ENCODE measurements at regions not wholly inside any gene's neighbourhood (a gene's known extent, or its start where the extent isn't known, plus 50 kb on each side); places are given as distances from the start of the nearest gene placed in this dataset.

GRCh38 chr10:78360284-78360683 lies 326.6 kb downstream of the RPS24 start:
- no peak for TF ChIP-seq CTCF (IDR thresholded peaks at IDR 0.05)
- no peak for TF ChIP-seq ZFX (IDR thresholded peaks at IDR 0.05; ENCODE audit: borderline replicate concordance)

Data from 22Rv1 (cell line).